ENCODE measurements at regions not wholly inside any gene's neighbourhood (a gene's known extent, or its start where the extent isn't known, plus 50 kb on each side); places are given as distances from the start of the nearest gene placed in this dataset.

- no peak for TF ChIP-seq POLR2A (IDR thresholded peaks at IDR 0.05; ENCODE audit: extremely low read depth, insufficient read length)
- TF ChIP-seq, protein P1, sequence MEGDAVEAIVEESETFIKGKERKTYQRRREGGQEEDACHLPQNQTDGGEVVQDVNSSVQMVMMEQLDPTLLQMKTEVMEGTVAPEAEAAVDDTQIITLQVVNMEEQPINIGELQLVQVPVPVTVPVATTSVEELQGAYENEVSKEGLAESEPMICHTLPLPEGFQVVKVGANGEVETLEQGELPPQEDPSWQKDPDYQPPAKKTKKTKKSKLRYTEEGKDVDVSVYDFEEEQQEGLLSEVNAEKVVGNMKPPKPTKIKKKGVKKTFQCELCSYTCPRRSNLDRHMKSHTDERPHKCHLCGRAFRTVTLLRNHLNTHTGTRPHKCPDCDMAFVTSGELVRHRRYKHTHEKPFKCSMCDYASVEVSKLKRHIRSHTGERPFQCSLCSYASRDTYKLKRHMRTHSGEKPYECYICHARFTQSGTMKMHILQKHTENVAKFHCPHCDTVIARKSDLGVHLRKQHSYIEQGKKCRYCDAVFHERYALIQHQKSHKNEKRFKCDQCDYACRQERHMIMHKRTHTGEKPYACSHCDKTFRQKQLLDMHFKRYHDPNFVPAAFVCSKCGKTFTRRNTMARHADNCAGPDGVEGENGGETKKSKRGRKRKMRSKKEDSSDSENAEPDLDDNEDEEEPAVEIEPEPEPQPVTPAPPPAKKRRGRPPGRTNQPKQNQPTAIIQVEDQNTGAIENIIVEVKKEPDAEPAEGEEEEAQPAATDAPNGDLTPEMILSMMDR (IDR thresholded peaks at IDR 0.05; ENCODE audit: low read depth, low read length), result no peak
- no peak for TF ChIP-seq MYC (IDR thresholded peaks at IDR 0.05; ENCODE audit: low read depth, low read length)
- no peak for DNase-seq (ENCODE audit: low read depth)
- no peak overlapping the region for H3K4me3 ChIP-seq (ENCODE audit: low read depth, low read length)
These were observed 55.9 kb upstream of the ECI2 start for GRCh38 chr6:4191271-4191721.

- TF ChIP-seq, protein P1 (IDR thresholded peaks at IDR 0.05; ENCODE audit: low read depth, low read length), result no peak
- TF ChIP-seq, protein P2, sequence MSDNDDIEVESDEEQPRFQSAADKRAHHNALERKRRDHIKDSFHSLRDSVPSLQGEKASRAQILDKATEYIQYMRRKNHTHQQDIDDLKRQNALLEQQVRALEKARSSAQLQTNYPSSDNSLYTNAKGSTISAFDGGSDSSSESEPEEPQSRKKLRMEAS (IDR thresholded peaks at IDR 0.05; ENCODE audit: low read depth, low read length), result no peak
- TF ChIP-seq POLR2A (IDR thresholded peaks at IDR 0.05; ENCODE audit: extremely low read depth, insufficient read length) (no peak), MYC (IDR thresholded peaks at IDR 0.05; ENCODE audit: low read depth, low read length) (no peak)
- no peak overlapping the region for H3K4me3 ChIP-seq (ENCODE audit: low read depth, low read length)
- DNase-seq (ENCODE audit: low read depth), result no peak
These were observed 53.9 kb upstream of the ECI2 start for GRCh38 chr6:4189249-4189648.

- H3K4me3 ChIP-seq (ENCODE audit: low read depth, low read length), result no peak overlapping the region
- TF ChIP-seq POLR2A (IDR thresholded peaks at IDR 0.05; ENCODE audit: extremely low read depth, insufficient read length), result no peak
- TF ChIP-seq MYC (IDR thresholded peaks at IDR 0.05; ENCODE audit: low read depth, low read length), result no peak
- TF ChIP-seq, protein P1 (IDR thresholded peaks at IDR 0.05; ENCODE audit: low read depth, low read length), result no peak
- TF ChIP-seq, protein P2 (IDR thresholded peaks at IDR 0.05; ENCODE audit: low read depth, low read length), result no peak
- no peak for DNase-seq (ENCODE audit: low read depth)
These were observed 53.4 kb upstream of the ECI2 start for GRCh38 chr6:4188801-4189200.

- TF ChIP-seq, protein P2 (IDR thresholded peaks at IDR 0.05; ENCODE audit: low read depth, low read length), result no peak
- TF ChIP-seq POLR2A (IDR thresholded peaks at IDR 0.05; ENCODE audit: extremely low read depth, insufficient read length) (no peak), MYC (IDR thresholded peaks at IDR 0.05; ENCODE audit: low read depth, low read length) (no peak)
- TF ChIP-seq, protein P1 (IDR thresholded peaks at IDR 0.05; ENCODE audit: low read depth, low read length), result no peak
These were observed 52.1 kb upstream of the ECI2 start for GRCh38 chr6:4187480-4187879.

GRCh38 chr6:4186385-4186784 is 51.0 kb upstream of the ECI2 start:
- no peak for DNase-seq (ENCODE audit: low read depth)
- TF ChIP-seq, protein P2 (IDR thresholded peaks at IDR 0.05; ENCODE audit: low read depth, low read length), result no peak
- TF ChIP-seq MYC (IDR thresholded peaks at IDR 0.05; ENCODE audit: low read depth, low read length), result no peak
- no peak for TF ChIP-seq POLR2A (IDR thresholded peaks at IDR 0.05; ENCODE audit: extremely low read depth, insufficient read length)
- TF ChIP-seq, protein P1 (IDR thresholded peaks at IDR 0.05; ENCODE audit: low read depth, low read length), result no peak
- H3K4me3 ChIP-seq (ENCODE audit: low read depth, low read length), result no peak overlapping the region

More at GRCh38 chr6:4187480-4187879, 52.1 kb upstream of the ECI2 start:
- H3K4me3 ChIP-seq (ENCODE audit: low read depth, low read length), result no peak overlapping the region
- no peak for DNase-seq (ENCODE audit: low read depth)

DNA sequence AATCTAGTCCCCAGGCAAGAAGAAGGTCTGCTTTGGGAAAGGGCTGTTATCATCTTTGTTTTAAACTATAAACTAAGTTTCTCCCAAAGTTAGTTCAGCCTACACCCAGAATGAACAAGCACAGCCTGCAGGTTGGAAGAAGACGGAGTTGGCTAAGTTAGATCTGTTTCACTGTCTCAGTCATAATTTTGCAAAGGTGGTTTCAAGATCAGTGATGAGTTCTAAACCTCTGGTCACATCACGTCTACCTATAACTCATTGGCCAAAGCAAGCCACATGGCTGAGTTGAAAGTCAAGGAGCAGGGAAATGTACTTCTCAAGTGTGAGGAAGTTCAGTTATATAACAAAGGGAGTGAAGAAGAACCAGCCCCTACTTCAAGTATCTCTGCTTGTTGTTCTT is 50.5 kb upstream of the ECI2 start:
- no peak for TF ChIP-seq POLR2A (IDR thresholded peaks at IDR 0.05; ENCODE audit: extremely low read depth, insufficient read length)
- TF ChIP-seq, protein P2 (IDR thresholded peaks at IDR 0.05; ENCODE audit: low read depth, low read length), result no peak
- TF ChIP-seq, protein P1 (IDR thresholded peaks at IDR 0.05; ENCODE audit: low read depth, low read length), result no peak
- TF ChIP-seq MYC (IDR thresholded peaks at IDR 0.05; ENCODE audit: low read depth, low read length), result no peak
- H3K4me3 ChIP-seq (ENCODE audit: low read depth, low read length), result no peak overlapping the region
- no peak for DNase-seq (ENCODE audit: low read depth)
